ENCODE measurements at regions not wholly inside any gene's neighbourhood (a gene's known extent, or its start where the extent isn't known, plus 50 kb on each side); places are given as distances from the start of the nearest gene placed in this dataset.

DNA sequence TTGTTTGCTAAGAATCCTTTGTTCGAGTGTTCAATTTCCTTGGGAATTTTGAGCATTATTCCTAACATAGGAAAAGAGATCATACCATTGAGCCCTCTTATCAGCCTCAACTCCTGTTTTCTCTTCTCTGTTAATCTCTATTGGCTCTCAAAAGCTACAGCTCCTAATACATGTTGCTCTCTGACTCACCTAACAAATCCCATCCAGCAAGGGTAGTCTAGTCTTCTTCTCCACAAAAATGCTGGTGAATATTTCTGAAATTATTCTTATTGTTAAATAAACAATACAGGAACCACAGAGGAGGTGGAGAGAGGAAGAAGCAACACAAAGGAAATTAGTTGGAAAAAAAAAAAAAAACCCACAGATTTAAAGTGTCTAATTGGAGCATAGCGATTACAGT is 325.8 kb upstream of the NAALADL2 start:
- TF ChIP-seq, protein P1, sequence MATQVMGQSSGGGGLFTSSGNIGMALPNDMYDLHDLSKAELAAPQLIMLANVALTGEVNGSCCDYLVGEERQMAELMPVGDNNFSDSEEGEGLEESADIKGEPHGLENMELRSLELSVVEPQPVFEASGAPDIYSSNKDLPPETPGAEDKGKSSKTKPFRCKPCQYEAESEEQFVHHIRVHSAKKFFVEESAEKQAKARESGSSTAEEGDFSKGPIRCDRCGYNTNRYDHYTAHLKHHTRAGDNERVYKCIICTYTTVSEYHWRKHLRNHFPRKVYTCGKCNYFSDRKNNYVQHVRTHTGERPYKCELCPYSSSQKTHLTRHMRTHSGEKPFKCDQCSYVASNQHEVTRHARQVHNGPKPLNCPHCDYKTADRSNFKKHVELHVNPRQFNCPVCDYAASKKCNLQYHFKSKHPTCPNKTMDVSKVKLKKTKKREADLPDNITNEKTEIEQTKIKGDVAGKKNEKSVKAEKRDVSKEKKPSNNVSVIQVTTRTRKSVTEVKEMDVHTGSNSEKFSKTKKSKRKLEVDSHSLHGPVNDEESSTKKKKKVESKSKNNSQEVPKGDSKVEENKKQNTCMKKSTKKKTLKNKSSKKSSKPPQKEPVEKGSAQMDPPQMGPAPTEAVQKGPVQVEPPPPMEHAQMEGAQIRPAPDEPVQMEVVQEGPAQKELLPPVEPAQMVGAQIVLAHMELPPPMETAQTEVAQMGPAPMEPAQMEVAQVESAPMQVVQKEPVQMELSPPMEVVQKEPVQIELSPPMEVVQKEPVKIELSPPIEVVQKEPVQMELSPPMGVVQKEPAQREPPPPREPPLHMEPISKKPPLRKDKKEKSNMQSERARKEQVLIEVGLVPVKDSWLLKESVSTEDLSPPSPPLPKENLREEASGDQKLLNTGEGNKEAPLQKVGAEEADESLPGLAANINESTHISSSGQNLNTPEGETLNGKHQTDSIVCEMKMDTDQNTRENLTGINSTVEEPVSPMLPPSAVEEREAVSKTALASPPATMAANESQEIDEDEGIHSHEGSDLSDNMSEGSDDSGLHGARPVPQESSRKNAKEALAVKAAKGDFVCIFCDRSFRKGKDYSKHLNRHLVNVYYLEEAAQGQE (IDR thresholded peaks at IDR 0.05; ENCODE audit: insufficient read depth in 1 of 2, low read depth in 2 of 2, low read length in 2 of 2), result no peak
- no peak for TF ChIP-seq POLR2AphosphoS5 (IDR thresholded peaks at IDR 0.05; ENCODE audit: low read depth, low read length)
- no peak for TF ChIP-seq TAF1 (IDR thresholded peaks at IDR 0.05; ENCODE audit: borderline replicate concordance, insufficient read depth, low read length)
- no peak for TF ChIP-seq SIN3A (IDR thresholded peaks at IDR 0.05; ENCODE audit: borderline replicate concordance, insufficient read depth, low read length)
- no peak for TF ChIP-seq FOXP2 (optimal IDR thresholded peaks at IDR 0.05; ENCODE audit: borderline replicate concordance, extremely low read depth, extremely low read length, insufficient read depth)

GRCh38 chr3:174536319-174536718 is 322.8 kb upstream of the NAALADL2 start:
- TF ChIP-seq FOXP2 (optimal IDR thresholded peaks at IDR 0.05; ENCODE audit: borderline replicate concordance, extremely low read depth, extremely low read length, insufficient read depth) (no peak), TAF1 (IDR thresholded peaks at IDR 0.05; ENCODE audit: borderline replicate concordance, insufficient read depth, low read length) (no peak)

DNA sequence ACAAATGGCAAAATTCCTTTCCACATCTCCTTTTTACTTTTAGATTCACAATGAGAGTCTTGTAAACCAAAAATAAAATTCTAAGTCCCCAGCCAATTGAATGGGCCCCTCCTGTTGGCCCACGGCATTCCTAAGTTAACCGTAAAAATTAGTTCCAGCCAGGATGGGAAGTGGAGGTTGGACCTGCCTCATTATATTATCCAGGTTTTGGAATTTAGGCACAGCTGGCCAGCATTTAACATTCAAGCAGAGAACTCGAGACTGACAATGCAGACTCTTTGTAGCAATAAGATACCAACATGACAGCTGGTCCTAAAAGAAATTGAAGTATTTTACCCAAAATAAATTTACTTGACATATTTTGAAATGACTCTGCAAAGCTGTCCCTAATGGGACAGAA is 321.0 kb upstream of the NAALADL2 start:
- TF ChIP-seq POLR2AphosphoS5 (IDR thresholded peaks at IDR 0.05; ENCODE audit: low read depth, low read length) (no peak), TAF1 (IDR thresholded peaks at IDR 0.05; ENCODE audit: borderline replicate concordance, insufficient read depth, low read length) (no peak), SIN3A (IDR thresholded peaks at IDR 0.05; ENCODE audit: borderline replicate concordance, insufficient read depth, low read length) (no peak), FOXP2 (optimal IDR thresholded peaks at IDR 0.05; ENCODE audit: borderline replicate concordance, extremely low read depth, extremely low read length, insufficient read depth) (no peak)
- TF ChIP-seq, protein P1 (IDR thresholded peaks at IDR 0.05; ENCODE audit: insufficient read depth in 1 of 2, low read depth in 2 of 2, low read length in 2 of 2), result no peak

DNA sequence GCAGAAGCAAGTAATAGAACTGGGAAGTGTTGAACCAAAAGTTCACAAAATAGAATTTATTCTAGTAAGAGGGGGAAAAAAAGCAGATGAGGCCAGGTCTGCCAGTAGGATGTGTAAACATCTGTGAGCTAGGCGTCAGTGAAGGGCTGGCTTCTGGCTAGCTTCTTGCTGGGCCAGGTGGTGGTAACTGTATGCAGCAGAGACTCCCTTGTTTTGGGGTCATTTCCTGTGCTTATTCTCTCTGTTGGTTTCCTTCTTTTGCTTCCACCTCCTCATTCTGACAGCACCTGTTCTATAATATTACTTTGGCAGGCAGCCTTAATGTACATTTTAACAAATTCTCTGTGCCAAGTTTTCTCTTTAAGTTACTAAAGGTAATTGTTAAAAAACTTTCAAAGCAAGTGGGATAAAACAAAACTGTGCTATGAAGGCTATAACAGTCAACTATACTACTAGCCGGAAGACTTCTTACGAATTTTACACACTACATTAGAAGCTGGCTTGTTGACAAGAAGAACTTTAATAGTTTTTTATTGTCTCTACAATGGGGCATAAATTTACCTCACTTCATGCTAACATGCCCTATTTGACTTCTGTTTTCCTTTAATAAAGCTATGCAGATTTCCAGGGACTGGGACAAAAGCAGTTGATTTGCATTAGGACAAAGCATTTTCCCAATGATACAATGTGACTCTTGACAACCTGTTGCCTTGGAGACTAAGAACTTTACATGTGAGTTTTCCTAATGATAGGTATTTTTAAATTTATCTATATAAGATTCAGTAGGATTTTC is 318.8 kb upstream of the NAALADL2 start:
- TF ChIP-seq FOXP2 (optimal IDR thresholded peaks at IDR 0.05; ENCODE audit: borderline replicate concordance, extremely low read depth, extremely low read length, insufficient read depth) (no peak), TAF1 (IDR thresholded peaks at IDR 0.05; ENCODE audit: borderline replicate concordance, insufficient read depth, low read length) (no peak), POLR2AphosphoS5 (IDR thresholded peaks at IDR 0.05; ENCODE audit: low read depth, low read length) (no peak), SIN3A (IDR thresholded peaks at IDR 0.05; ENCODE audit: borderline replicate concordance, insufficient read depth, low read length) (no peak)
- TF ChIP-seq, protein P1 (IDR thresholded peaks at IDR 0.05; ENCODE audit: insufficient read depth in 1 of 2, low read depth in 2 of 2, low read length in 2 of 2), result no peak

GRCh38 chr3:174541708-174542315 is 317.3 kb upstream of the NAALADL2 start:
- TF ChIP-seq SIN3A (IDR thresholded peaks at IDR 0.05; ENCODE audit: borderline replicate concordance, insufficient read depth, low read length), result no peak
- TF ChIP-seq, protein P1 (IDR thresholded peaks at IDR 0.05; ENCODE audit: insufficient read depth in 1 of 2, low read depth in 2 of 2, low read length in 2 of 2), result no peak
- TF ChIP-seq FOXP2 (optimal IDR thresholded peaks at IDR 0.05; ENCODE audit: borderline replicate concordance, extremely low read depth, extremely low read length, insufficient read depth), result no peak
- no peak for TF ChIP-seq POLR2AphosphoS5 (IDR thresholded peaks at IDR 0.05; ENCODE audit: low read depth, low read length)
- TF ChIP-seq TAF1 (IDR thresholded peaks at IDR 0.05; ENCODE audit: borderline replicate concordance, insufficient read depth, low read length), result no peak
